Neural progenitor cell (in vitro differentiated cells): ENCODE measurements at regions not wholly inside any gene's neighbourhood (a gene's known extent, or its start where the extent isn't known, plus 50 kb on each side); places are given as distances from the start of the nearest gene placed in this dataset.

Experiments used
- EZH2 ChIP-seq: fragments of 200-600 bp; sonication (generic); IDR thresholded peaks from 2 replicates; pipeline ENCODE4 v1.6.1; 2017; ENCODE audit warnings: antibody characterized with exemption, mild to moderate bottlenecking, moderate library complexity
- EZH2phosphoT487 ChIP-seq: fragments of 200-600 bp; sonication (generic); IDR thresholded peaks from 2 replicates; pipeline ENCODE4 v1.6.1; 2017; ENCODE audit warnings: antibody characterized with exemption
- TF ChIP-seq, protein P1 (sequence below): fragments of 200-600 bp; sonication (generic); IDR thresholded peaks from 2 replicates; pipeline ENCODE4 v1.5.1; 2017; ENCODE audit warnings: antibody characterized with exemption, mild to moderate bottlenecking

DNA sequence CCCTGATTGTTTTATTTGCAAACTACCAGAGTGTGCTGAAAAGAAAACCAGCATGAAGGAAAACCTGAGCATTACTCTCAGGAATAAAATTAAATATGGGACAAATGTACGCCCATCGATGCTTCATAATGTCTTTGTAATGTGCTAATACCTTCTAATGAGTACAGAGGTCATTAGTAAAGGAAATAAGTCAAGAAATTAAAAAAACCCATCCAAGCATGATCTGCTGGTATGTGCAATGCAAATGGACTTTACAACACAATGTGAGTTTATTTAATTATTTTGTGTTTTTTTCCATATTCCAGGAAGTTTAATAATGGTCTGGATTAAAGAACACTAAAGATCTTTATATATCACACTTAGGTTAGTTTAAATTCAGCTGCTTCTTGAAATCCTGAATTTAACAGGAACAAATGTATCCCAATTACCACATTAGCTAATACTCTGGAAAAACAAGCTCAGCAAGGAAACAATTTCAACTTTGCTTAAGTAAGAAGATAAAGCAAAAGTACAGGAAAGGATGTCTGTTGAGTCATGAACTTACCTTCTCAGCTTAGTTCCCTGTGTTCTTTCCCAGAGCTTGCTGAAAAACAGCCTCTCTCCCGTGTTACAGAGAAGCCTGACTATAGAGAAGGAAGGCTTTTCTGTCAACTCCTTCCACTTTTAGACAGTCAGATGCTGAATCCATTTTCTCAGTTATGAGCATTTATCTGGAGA, 179.3 kb upstream of the TMEM260 start:
- TF ChIP-seq, protein P1, sequence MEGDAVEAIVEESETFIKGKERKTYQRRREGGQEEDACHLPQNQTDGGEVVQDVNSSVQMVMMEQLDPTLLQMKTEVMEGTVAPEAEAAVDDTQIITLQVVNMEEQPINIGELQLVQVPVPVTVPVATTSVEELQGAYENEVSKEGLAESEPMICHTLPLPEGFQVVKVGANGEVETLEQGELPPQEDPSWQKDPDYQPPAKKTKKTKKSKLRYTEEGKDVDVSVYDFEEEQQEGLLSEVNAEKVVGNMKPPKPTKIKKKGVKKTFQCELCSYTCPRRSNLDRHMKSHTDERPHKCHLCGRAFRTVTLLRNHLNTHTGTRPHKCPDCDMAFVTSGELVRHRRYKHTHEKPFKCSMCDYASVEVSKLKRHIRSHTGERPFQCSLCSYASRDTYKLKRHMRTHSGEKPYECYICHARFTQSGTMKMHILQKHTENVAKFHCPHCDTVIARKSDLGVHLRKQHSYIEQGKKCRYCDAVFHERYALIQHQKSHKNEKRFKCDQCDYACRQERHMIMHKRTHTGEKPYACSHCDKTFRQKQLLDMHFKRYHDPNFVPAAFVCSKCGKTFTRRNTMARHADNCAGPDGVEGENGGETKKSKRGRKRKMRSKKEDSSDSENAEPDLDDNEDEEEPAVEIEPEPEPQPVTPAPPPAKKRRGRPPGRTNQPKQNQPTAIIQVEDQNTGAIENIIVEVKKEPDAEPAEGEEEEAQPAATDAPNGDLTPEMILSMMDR, result no peak
- TF ChIP-seq EZH2 (no peak), EZH2phosphoT487 (no peak)
